ENCODE measurements at regions not wholly inside any gene's neighbourhood (a gene's known extent, or its start where the extent isn't known, plus 50 kb on each side); places are given as distances from the start of the nearest gene placed in this dataset.
"Not testable (repeated sequence)": the region's sequence is repeated elsewhere in the genome, so short reads cannot be mapped to it uniquely, and the experiment has no call there.

GRCh38 chr13:88257706-88258105 is 586.5 kb downstream of the SLITRK5 start:
- ATAC-seq (no peak), DNase-seq (no peak)
- H3K4me3 ChIP-seq: no peak overlapping the region
- H3K36me3 ChIP-seq (ENCODE audit: low read depth): no peaks in the 10 kb centered on the region
- TF ChIP-seq, protein P1, sequence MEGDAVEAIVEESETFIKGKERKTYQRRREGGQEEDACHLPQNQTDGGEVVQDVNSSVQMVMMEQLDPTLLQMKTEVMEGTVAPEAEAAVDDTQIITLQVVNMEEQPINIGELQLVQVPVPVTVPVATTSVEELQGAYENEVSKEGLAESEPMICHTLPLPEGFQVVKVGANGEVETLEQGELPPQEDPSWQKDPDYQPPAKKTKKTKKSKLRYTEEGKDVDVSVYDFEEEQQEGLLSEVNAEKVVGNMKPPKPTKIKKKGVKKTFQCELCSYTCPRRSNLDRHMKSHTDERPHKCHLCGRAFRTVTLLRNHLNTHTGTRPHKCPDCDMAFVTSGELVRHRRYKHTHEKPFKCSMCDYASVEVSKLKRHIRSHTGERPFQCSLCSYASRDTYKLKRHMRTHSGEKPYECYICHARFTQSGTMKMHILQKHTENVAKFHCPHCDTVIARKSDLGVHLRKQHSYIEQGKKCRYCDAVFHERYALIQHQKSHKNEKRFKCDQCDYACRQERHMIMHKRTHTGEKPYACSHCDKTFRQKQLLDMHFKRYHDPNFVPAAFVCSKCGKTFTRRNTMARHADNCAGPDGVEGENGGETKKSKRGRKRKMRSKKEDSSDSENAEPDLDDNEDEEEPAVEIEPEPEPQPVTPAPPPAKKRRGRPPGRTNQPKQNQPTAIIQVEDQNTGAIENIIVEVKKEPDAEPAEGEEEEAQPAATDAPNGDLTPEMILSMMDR (IDR thresholded peaks at IDR 0.05): no peak
- no peaks in the 10 kb centered on the region for H3K9me3 ChIP-seq
- intact Hi-C loops (cut with DNase I, micrococcal nuclease): no loop called here
- H3K4me1 ChIP-seq (ENCODE audit: low read depth): no peaks in the 10 kb centered on the region

- Histone ChIP-seq H3K4me3 (no peak overlapping the region), H3K4me1 (ENCODE audit: low read depth) (no peaks in the 10 kb centered on the region), H3K9me3 (no peaks in the 10 kb centered on the region), H3K36me3 (ENCODE audit: low read depth) (no peaks in the 10 kb centered on the region)
- no peak for ATAC-seq
- no peak for DNase-seq
- intact Hi-C loops (cut with DNase I, micrococcal nuclease): no loop called here
- TF ChIP-seq, protein P1 (IDR thresholded peaks at IDR 0.05): no peak
Measured at GRCh38 chr13:88263808-88264207, 592.6 kb downstream of the SLITRK5 start.

GRCh38 chr13:88281841-88282240 is 610.7 kb downstream of the SLITRK5 start:
- H3K9me3 ChIP-seq: peaks cover 9% of the 10 kb centered on the region
- TF ChIP-seq, protein P1 (IDR thresholded peaks at IDR 0.05): no peak
- no peak overlapping the region for H3K4me3 ChIP-seq
- intact Hi-C loops (cut with DNase I, micrococcal nuclease): no loop called here
- H3K36me3 ChIP-seq (ENCODE audit: low read depth): no peaks in the 10 kb centered on the region
- no peaks in the 10 kb centered on the region for H3K4me1 ChIP-seq (ENCODE audit: low read depth)
- ATAC-seq (no peak), DNase-seq (no peak)

DNA sequence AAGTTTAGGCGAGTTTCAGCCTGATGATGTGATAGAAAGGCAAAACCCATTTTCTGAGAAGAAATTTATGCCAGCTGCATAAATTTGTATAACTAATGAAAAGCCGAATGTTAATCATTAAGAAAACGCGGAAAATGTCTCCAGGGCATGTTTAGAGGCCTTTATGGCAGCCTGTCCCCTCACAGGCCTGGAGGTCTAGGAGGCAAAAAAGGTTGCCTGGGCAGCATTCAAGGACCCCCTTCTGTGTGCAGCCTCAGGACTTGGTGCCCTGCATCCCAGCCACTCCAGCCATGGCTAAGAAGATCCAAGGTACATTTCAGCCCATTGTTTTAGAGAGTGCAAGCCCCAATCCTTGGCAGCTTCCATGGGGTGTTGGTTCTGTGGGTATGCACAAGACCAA is 614.2 kb downstream of the SLITRK5 start:
- intact Hi-C loops (cut with DNase I, micrococcal nuclease): no loop called here
- no peak overlapping the region for H3K4me3 ChIP-seq
- no peaks in the 10 kb centered on the region for H3K4me1 ChIP-seq (ENCODE audit: low read depth)
- ATAC-seq: no peak
- no peak for DNase-seq
- H3K36me3 ChIP-seq (ENCODE audit: low read depth): no peaks in the 10 kb centered on the region
- H3K9me3 ChIP-seq: peaks cover 9% of the 10 kb centered on the region
- TF ChIP-seq, protein P1 (IDR thresholded peaks at IDR 0.05): no peak

DNA sequence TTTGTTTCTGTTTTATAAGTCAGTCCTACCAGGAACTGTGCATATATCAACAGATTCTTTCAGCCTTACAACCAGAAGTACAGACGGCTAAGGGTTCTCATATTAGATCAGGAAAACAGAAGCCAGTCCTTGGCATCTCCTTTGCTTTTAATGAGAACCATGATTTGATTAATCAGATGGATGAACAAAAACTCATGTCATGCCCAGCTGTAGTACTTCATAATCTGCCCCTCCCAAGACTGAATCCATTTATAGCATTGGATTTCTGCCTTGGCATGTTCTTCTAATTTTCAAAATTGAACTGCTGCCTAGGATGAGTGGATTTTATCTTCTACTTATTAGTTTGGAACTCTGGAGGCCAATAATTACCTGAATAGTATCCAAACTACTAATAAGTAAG is 617.2 kb downstream of the SLITRK5 start:
- intact Hi-C loops (cut with DNase I, micrococcal nuclease): no loop called here
- Histone ChIP-seq H3K4me3 (no peak overlapping the region), H3K4me1 (ENCODE audit: low read depth) (no peaks in the 10 kb centered on the region), H3K9me3 (peaks cover 7% of the 10 kb centered on the region), H3K36me3 (ENCODE audit: low read depth) (no peaks in the 10 kb centered on the region)
- TF ChIP-seq, protein P1 (IDR thresholded peaks at IDR 0.05): no peak
- ATAC-seq: no peak
- DNase-seq: no peak

GRCh38 chr13:88291731-88292130 is 620.6 kb downstream of the SLITRK5 start:
- H3K36me3 ChIP-seq (ENCODE audit: low read depth); ATAC-seq; H3K4me3 ChIP-seq; intact Hi-C loops (cut with DNase I, micrococcal nuclease); H3K4me1 ChIP-seq (ENCODE audit: low read depth); H3K9me3 ChIP-seq; DNase-seq: not testable (repeated sequence)
